ENCODE measurements at regions not wholly inside any gene's neighbourhood (a gene's known extent, or its start where the extent isn't known, plus 50 kb on each side); places are given as distances from the start of the nearest gene placed in this dataset.

- no peak overlapping the region for H2BK20ac ChIP-seq (ENCODE audit: low read depth, low read length, poor library complexity, severe bottlenecking)
- Mint-ChIP-seq H3K36me3 (ENCODE audit: insufficient read depth in 1 of 3, low read depth in 3 of 3) (no peaks in the 10 kb centered on the region), H3K9me3 (peaks cover 5 to 10% of the 10 kb centered on the region in 2 experiments), H3K27ac (no peak overlapping the region), H3K4me1 (no peaks in the 10 kb centered on the region), H3K27me3 (ENCODE audit: low read depth) (peaks cover 5% of the 10 kb centered on the region), H3K4me3 (no peak overlapping the region)
- H3K23me2 ChIP-seq (ENCODE audit: insufficient read length, low read depth, low read length, poor library complexity, severe bottlenecking) = no peaks in the 10 kb centered on the region
- H2BK5ac ChIP-seq (ENCODE audit: insufficient read length, low read length) = no peak overlapping the region
- H4K20me1 ChIP-seq (ENCODE audit: control insufficient read depth, insufficient read depth, insufficient read length) = no peaks in the 10 kb centered on the region
- H3K79me1 ChIP-seq (ENCODE audit: insufficient read depth, low read depth, low read length, poor library complexity, severe bottlenecking) = no peaks in the 10 kb centered on the region
- H3K18ac ChIP-seq (ENCODE audit: insufficient read length, low read depth, low read length) = no peak overlapping the region
- no peak overlapping the region for H3K23ac ChIP-seq (ENCODE audit: insufficient read length, low read depth, low read length)
- no peak overlapping the region for H3K9ac ChIP-seq (ENCODE audit: extremely low read depth, insufficient read length, low read length)
- no peak overlapping the region for H4K91ac ChIP-seq (ENCODE audit: insufficient read length, low read depth, low read length)
- no peak for TF ChIP-seq CTCF (conservative IDR thresholded peaks at IDR 0.05)
- no peaks in the 10 kb centered on the region; the same call in 1 of the 2 replicates for H3K79me2 ChIP-seq (ENCODE audit: insufficient read depth, low read length)
- H2BK15ac ChIP-seq (ENCODE audit: low read depth, low read length) = no peak overlapping the region
- H2BK12ac ChIP-seq (ENCODE audit: insufficient read length, low read depth, low read length) = no peak overlapping the region
- H2BK120ac ChIP-seq (ENCODE audit: low read depth, low read length, poor library complexity, severe bottlenecking) = no peak overlapping the region
- WGBS (ENCODE audit: extremely low coverage, insufficient read length, low lambda C conversion rate) = no CpG with 5 or more reads among the region's 2 CpGs
- no peaks in the 10 kb centered on the region for H3K27me3 ChIP-seq (ENCODE audit: insufficient read depth, low read length)
- H3K4ac ChIP-seq (ENCODE audit: low read depth, low read length) = no peak overlapping the region
- no peak overlapping the region for H3K4me2 ChIP-seq (ENCODE audit: insufficient read depth, insufficient read length, low read length)
- DNase-seq = no peak
- H3K27ac ChIP-seq (ENCODE audit: insufficient read length, low read depth, low read length) = no peak overlapping the region
- H3T11ph ChIP-seq (ENCODE audit: low read length) = no peak overlapping the region
- no peak overlapping the region for H2AK5ac ChIP-seq (ENCODE audit: insufficient read length, low read length)
- H4K8ac ChIP-seq (replicated peaks; ENCODE audit: insufficient read length, low read depth, low read length) = no peak overlapping the region
- H4K5ac ChIP-seq (ENCODE audit: insufficient read length, low read depth, low read length) = no peak overlapping the region
- H3K4me1 ChIP-seq (ENCODE audit: insufficient read depth, low read length) = no peaks in the 10 kb centered on the region
- no peak overlapping the region for H2AFZ ChIP-seq (ENCODE audit: low read length)
- H3K56ac ChIP-seq (ENCODE audit: insufficient read length, low read depth, low read length) = no peak overlapping the region
- no peaks in the 10 kb centered on the region for H3K9me3 ChIP-seq (ENCODE audit: control insufficient read depth, low read depth, low read length)
- H3K14ac ChIP-seq (ENCODE audit: insufficient read depth, low read length) = no peak overlapping the region
These were observed 298.3 kb downstream of the CDK5RAP2 start for GRCh38 chr9:120281665-120282064.

All from H9 (cell line).